Chondrocyte (in vitro differentiated cells): ENCODE measurements at regions not wholly inside any gene's neighbourhood (a gene's known extent, or its start where the extent isn't known, plus 50 kb on each side); places are given as distances from the start of the nearest gene placed in this dataset.

Source experiments
- DNase-seq: peaks from one replicate; pipeline ENCODE4 v3.0.0; 2021; ENCODE audit warnings: mixed read lengths, low spot score
- H3K27ac Mint-ChIP-seq: one replicate; pipeline ENCODE4 v1.8.0; 2021; ENCODE audit warnings: mild to moderate bottlenecking, moderate library complexity, mixed read lengths; ENCODE audit not compliant: unreplicated experiment
- H3K27me3 Mint-ChIP-seq: 2 replicates; pipeline ENCODE4 v1.8.0; 2021; ENCODE audit warnings: low read depth, mixed read lengths
- H3K36me3 Mint-ChIP-seq: 2 replicates; pipeline ENCODE4 v1.8.0; 2021; ENCODE audit warnings: low read depth, mixed read lengths
- H3K4me1 Mint-ChIP-seq: 2 replicates; pipeline ENCODE4 v1.8.0; 2021; ENCODE audit warnings: low read depth, mild to moderate bottlenecking, mixed read lengths
- H3K4me3 Mint-ChIP-seq: one replicate; pipeline ENCODE4 v1.8.0; 2021; ENCODE audit warnings: mild to moderate bottlenecking, moderate library complexity, mixed read lengths; ENCODE audit not compliant: unreplicated experiment
- H3K9me3 Mint-ChIP-seq: 2 replicates; pipeline ENCODE4 v1.8.0; 2021; ENCODE audit warnings: low read depth, mixed read lengths
- CTCF ChIP-seq: fragments of 200-600 bp; sonication (generic); IDR thresholded peaks from 2 replicates; pipeline ENCODE4 v1.5.0; 2021; ENCODE audit warnings: antibody characterized with exemption, mild to moderate bottlenecking, moderate library complexity

DNA sequence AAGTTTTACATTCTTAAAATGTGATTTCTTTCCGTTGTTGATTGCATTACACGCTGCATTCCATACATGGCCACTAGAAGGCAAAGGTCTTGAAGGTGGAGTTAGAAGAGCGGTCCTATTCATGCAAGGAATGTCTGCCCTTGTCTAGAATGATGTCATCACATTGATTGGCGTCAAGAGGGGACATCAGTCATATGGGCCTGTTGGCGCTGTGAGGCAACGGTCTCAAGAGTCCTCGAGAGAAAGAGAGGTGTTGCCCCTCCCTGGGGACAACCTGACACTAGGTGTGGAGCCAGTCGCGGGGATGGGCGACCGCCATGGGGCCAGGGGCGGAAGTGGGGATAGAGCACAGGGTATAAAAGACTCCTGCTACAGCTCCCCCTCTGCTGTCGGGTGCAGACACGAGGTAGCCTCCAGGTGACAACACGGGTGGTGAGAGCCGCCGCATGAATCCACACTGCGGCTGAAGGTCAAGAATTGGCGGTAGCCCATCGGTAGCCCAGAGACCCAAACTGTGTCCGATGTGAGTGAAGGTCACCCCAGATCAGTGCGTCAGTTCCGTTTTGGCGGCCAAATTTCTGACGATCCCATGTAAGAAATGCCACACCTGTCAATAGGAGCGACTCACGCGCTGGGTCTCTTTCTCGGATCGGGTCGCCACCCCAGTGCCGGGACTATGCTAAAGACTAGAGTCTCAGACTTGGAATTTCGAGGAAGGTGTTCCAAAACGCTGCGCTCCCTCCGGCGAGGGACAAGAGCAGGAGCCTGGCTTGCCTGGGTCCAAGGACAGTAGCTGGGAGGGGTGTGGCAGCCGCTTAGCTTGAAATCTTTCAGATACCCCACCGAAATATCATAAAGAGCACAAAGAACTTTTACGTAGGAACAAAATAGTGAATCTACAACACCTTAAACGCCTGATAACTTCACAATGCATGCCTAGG is 93.2 kb upstream of the ZNF184 start:
- DNase-seq: no peak
- Mint-ChIP-seq H3K27ac (no peak overlapping the region), H3K4me3 (peak overlapping the region; percentile 2), H3K9me3 (no peaks in the 10 kb centered on the region), H3K27me3 (peaks cover 65% of the 10 kb centered on the region), H3K4me1 (peaks cover 6% of the 10 kb centered on the region), H3K36me3 (no peaks in the 10 kb centered on the region)
- TF ChIP-seq CTCF: no peak

- H3K27ac Mint-ChIP-seq: no peak overlapping the region
- H3K4me1 Mint-ChIP-seq: peaks cover 6% of the 10 kb centered on the region
- peaks cover 65% of the 10 kb centered on the region for H3K27me3 Mint-ChIP-seq
Observed at GRCh38 chr6:27562027-27562410, 89.1 kb upstream of the ZNF184 start.

GRCh38 chr6:27558028-27558724 is 85.3 kb upstream of the ZNF184 start:
- no peaks in the 10 kb centered on the region for H3K9me3 Mint-ChIP-seq
- H3K4me1 Mint-ChIP-seq: peaks cover 3% of the 10 kb centered on the region
- peaks cover 48% of the 10 kb centered on the region for H3K27me3 Mint-ChIP-seq
- H3K36me3 Mint-ChIP-seq: no peaks in the 10 kb centered on the region
- no peak for TF ChIP-seq CTCF
- H3K27ac Mint-ChIP-seq: no peak overlapping the region
- DNase-seq: no peak
- no peak overlapping the region for H3K4me3 Mint-ChIP-seq

More at GRCh38 chr6:27562027-27562410, 89.1 kb upstream of the ZNF184 start:
- TF ChIP-seq CTCF: no peak
- no peak for DNase-seq
- no peaks in the 10 kb centered on the region for H3K9me3 Mint-ChIP-seq
- no peak overlapping the region for H3K4me3 Mint-ChIP-seq
- no peaks in the 10 kb centered on the region for H3K36me3 Mint-ChIP-seq

- H3K4me1 Mint-ChIP-seq: peaks cover 10% of the 10 kb centered on the region
- no peak for TF ChIP-seq CTCF
- DNase-seq: no peak
- no peak overlapping the region for H3K4me3 Mint-ChIP-seq
- peaks cover 42% of the 10 kb centered on the region for H3K27me3 Mint-ChIP-seq
- H3K36me3 Mint-ChIP-seq: peaks cover 1% of the 10 kb centered on the region
- no peak overlapping the region for H3K27ac Mint-ChIP-seq
- no peaks in the 10 kb centered on the region for H3K9me3 Mint-ChIP-seq
Observed at GRCh38 chr6:27556406-27556805, 83.5 kb upstream of the ZNF184 start.

DNA sequence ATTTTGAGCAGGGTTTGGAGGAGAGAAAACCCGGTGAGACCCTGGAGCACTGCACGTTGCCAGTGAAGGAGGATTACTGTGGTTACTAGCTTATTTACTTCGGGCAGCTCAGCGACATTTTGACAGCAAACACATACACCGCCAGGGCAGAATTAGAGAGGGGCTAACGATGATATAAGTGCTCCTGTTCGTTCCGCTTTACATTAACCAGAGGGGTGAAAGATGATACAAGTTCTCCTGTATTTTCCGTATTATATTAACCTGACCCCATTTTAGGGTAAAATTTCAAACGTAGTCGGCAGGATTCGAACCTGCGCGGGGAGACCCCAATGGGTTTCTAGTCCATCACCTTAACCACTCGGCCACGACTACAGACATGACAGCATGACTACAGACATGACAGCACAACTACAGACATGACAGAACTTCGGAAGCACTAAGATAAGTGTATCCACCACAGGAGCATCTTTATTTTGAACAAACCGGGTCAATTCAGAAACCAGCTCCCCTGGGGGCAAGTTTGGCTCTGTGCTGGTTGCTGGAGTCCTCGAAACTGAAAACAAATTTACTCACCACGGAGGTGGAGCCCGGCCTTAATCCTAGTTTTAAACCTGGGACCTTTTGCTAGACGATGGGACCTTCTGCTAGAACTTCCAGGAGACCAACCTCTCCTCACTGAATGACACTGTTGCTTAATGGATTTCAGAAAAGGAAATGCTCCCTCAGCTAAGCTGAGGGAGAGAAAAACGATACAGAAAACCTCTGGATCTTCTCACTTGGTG is 80.4 kb upstream of the ZNF184 start:
- no peaks in the 10 kb centered on the region for H3K9me3 Mint-ChIP-seq
- peaks cover 13% of the 10 kb centered on the region for H3K4me1 Mint-ChIP-seq
- H3K4me3 Mint-ChIP-seq: peak overlapping the region; percentile 56
- peaks cover 40% of the 10 kb centered on the region for H3K27me3 Mint-ChIP-seq
- peaks cover 1% of the 10 kb centered on the region for H3K36me3 Mint-ChIP-seq
- no peak for TF ChIP-seq CTCF
- no peak for DNase-seq
- no peak overlapping the region for H3K27ac Mint-ChIP-seq
